ENCODE measurements at regions not wholly inside any gene's neighbourhood (a gene's known extent, or its start where the extent isn't known, plus 50 kb on each side); places are given as distances from the start of the nearest gene placed in this dataset.

- H3K36me3 ChIP-seq (ENCODE audit: control insufficient read depth in 2 of 2, extremely low read depth in 1 of 2, insufficient read depth in 2 of 2, low read length in 2 of 2) = no peaks in the 10 kb centered on the region
- no peaks in the 10 kb centered on the region for H4K20me1 ChIP-seq (replicated peaks; ENCODE audit: control insufficient read depth, extremely low read depth, insufficient read depth, low read length)
- BruUV-seq (replicated peaks) = no TSS peak
- no peak overlapping the region for H3K4me3 ChIP-seq (replicated peaks in 1 of 3; ENCODE audit: insufficient read depth in 1 of 3, low read depth in 1 of 3, low read length in 3 of 3)
- intact Hi-C loops (cut with micrococcal nuclease) (no loop called here), dilution Hi-C loops (cut with MboI; ENCODE audit: extremely low pct_ligation_motif_present, low sequenced_read_pairs) (no loop called here)
- TF ChIP-seq CTCF (IDR thresholded peaks at IDR 0.05; ENCODE audit: extremely low read depth in 1 of 2, insufficient read depth in 1 of 2, low read depth in 1 of 2, low read length in 2 of 2) (no peak), EZH2 (IDR thresholded peaks at IDR 0.05; ENCODE audit: borderline replicate concordance, low read depth, low read length, severe bottlenecking) (no peak), MYC (IDR thresholded peaks at IDR 0.05; ENCODE audit: low read depth, low read length) (no peak), GATA2 (IDR thresholded peaks at IDR 0.05; ENCODE audit: insufficient read depth, insufficient read length, low read depth, low read length) (no peak), POLR2A (IDR thresholded peaks at IDR 0.05; ENCODE audit: low read depth, low read length) (no peak), FOS (IDR thresholded peaks at IDR 0.05; ENCODE audit: borderline replicate concordance, insufficient read depth, low read length) (no peak), MAX (IDR thresholded peaks at IDR 0.05; ENCODE audit: insufficient read depth, insufficient read length) (no peak), JUN (IDR thresholded peaks at IDR 0.05; ENCODE audit: borderline replicate concordance, insufficient read depth, insufficient read length, low read depth) (no peak), POLR2AphosphoS5 (IDR thresholded peaks at IDR 0.05; ENCODE audit: insufficient read depth, low read depth, low read length) (no peak)
- no peak overlapping the region for H3K27ac ChIP-seq (ENCODE audit: insufficient read depth, low read depth, low read length)
- H3K79me2 ChIP-seq (ENCODE audit: control insufficient read depth, insufficient read depth, low read length) = no peaks in the 10 kb centered on the region
- no peak overlapping the region for H3K9ac ChIP-seq (replicated peaks; ENCODE audit: extremely low read depth, insufficient read depth, low read length)
- POLR2A ChIA-PET = no interaction called here
- H3K4me1 ChIP-seq (ENCODE audit: control insufficient read depth, extremely low read depth, insufficient read depth, low read length) = peaks cover 15% of the 10 kb centered on the region
- H3K27me3 ChIP-seq (ENCODE audit: control insufficient read depth in 2 of 2, insufficient read depth in 2 of 2, low read length in 2 of 2) = no peaks in the 10 kb centered on the region
- no peaks in the 10 kb centered on the region for H3K9me1 ChIP-seq (replicated peaks; ENCODE audit: control insufficient read depth, extremely low read depth, insufficient read depth, low read length)
- H3K9me3 ChIP-seq (replicated peaks; ENCODE audit: control insufficient read depth, insufficient read depth, low read length) = no peaks in the 10 kb centered on the region
- peak; percentile 46 for FAIRE-seq
- no peak overlapping the region for H2AFZ ChIP-seq (ENCODE audit: low read depth, low read length)
- CTCF ChIA-PET = no interaction called here
- DNase-seq (ENCODE audit: low read depth, low spot score) = no peak
- no peak overlapping the region for H3K4me2 ChIP-seq (ENCODE audit: insufficient read depth, low read length)
These were observed 145.3 kb upstream of the LPP start for GRCh38 chr3:188008582-188009213.
